ENCODE measurements at regions not wholly inside any gene's neighbourhood (a gene's known extent, or its start where the extent isn't known, plus 50 kb on each side); places are given as distances from the start of the nearest gene placed in this dataset.

GRCh38 chr1:98078596-98078995 lies 157.8 kb upstream of the DPYD start:
- Histone ChIP-seq H3K36me3 (ENCODE audit: control insufficient read depth, insufficient read depth, low read length) (no peaks in the 10 kb centered on the region), H3K4me3 (replicated peaks; ENCODE audit: low read depth, low read length) (no peak overlapping the region), H3K27me3 (replicated peaks; ENCODE audit: control insufficient read depth, insufficient read depth, low read length) (no peaks in the 10 kb centered on the region)
- no peak for TF ChIP-seq CTCF (IDR thresholded peaks at IDR 0.05; ENCODE audit: insufficient read depth, low read length, poor library complexity, severe bottlenecking)
- DNase-seq (ENCODE audit: extremely low read depth, insufficient read length), result no peak

DNA sequence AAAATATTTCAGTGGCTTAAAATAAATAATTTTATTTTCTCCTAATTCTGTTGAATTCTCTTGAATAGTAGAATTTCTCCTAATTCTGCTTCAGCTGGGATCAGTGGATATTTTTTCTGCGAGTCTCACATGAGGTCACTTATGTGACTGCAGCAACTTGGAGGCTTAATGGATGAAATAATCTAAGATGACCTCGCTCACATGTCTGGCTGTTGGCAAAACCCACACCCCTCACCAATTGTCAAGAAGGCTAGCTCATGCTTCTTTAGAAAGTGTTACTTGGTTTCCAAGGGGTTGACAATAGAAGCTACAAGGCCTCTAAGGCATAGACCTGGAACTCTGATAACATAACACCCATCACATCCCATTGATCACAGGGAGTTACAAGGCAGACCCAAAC lies 156.9 kb upstream of the DPYD start:
- Histone ChIP-seq H3K4me3 (replicated peaks; ENCODE audit: low read depth, low read length) (no peak overlapping the region), H3K27me3 (replicated peaks; ENCODE audit: control insufficient read depth, insufficient read depth, low read length) (no peaks in the 10 kb centered on the region), H3K36me3 (ENCODE audit: control insufficient read depth, insufficient read depth, low read length) (no peaks in the 10 kb centered on the region)
- no peak for TF ChIP-seq CTCF (IDR thresholded peaks at IDR 0.05; ENCODE audit: insufficient read depth, low read length, poor library complexity, severe bottlenecking)
- no peak for DNase-seq (ENCODE audit: extremely low read depth, insufficient read length)

- DNase-seq (ENCODE audit: extremely low read depth, insufficient read length), result no peak
- TF ChIP-seq CTCF (IDR thresholded peaks at IDR 0.05; ENCODE audit: insufficient read depth, low read length, poor library complexity, severe bottlenecking), result no peak
- H3K4me3 ChIP-seq (replicated peaks; ENCODE audit: low read depth, low read length), result no peak overlapping the region
- H3K27me3 ChIP-seq (replicated peaks; ENCODE audit: control insufficient read depth, insufficient read depth, low read length), result no peaks in the 10 kb centered on the region
- H3K36me3 ChIP-seq (ENCODE audit: control insufficient read depth, insufficient read depth, low read length), result no peaks in the 10 kb centered on the region
Measured at GRCh38 chr1:98075626-98076025, 154.8 kb upstream of the DPYD start.

- no peaks in the 10 kb centered on the region for H3K36me3 ChIP-seq (ENCODE audit: control insufficient read depth, insufficient read depth, low read length)
- no peak for DNase-seq (ENCODE audit: extremely low read depth, insufficient read length)
- H3K27me3 ChIP-seq (replicated peaks; ENCODE audit: control insufficient read depth, insufficient read depth, low read length), result no peaks in the 10 kb centered on the region
- no peak overlapping the region for H3K4me3 ChIP-seq (replicated peaks; ENCODE audit: low read depth, low read length)
- no peak for TF ChIP-seq CTCF (IDR thresholded peaks at IDR 0.05; ENCODE audit: insufficient read depth, low read length, poor library complexity, severe bottlenecking)
Measured at GRCh38 chr1:98073823-98074222, 153.0 kb upstream of the DPYD start.

GRCh38 chr1:98073106-98073505 lies 152.3 kb upstream of the DPYD start:
- no peak for DNase-seq (ENCODE audit: extremely low read depth, insufficient read length)
- Histone ChIP-seq H3K36me3 (ENCODE audit: control insufficient read depth, insufficient read depth, low read length) (no peaks in the 10 kb centered on the region), H3K4me3 (replicated peaks; ENCODE audit: low read depth, low read length) (no peak overlapping the region), H3K27me3 (replicated peaks; ENCODE audit: control insufficient read depth, insufficient read depth, low read length) (no peaks in the 10 kb centered on the region)
- no peak for TF ChIP-seq CTCF (IDR thresholded peaks at IDR 0.05; ENCODE audit: insufficient read depth, low read length, poor library complexity, severe bottlenecking)

GRCh38 chr1:98072047-98072446 lies 151.2 kb upstream of the DPYD start:
- no peak overlapping the region for H3K4me3 ChIP-seq (replicated peaks; ENCODE audit: low read depth, low read length)
- TF ChIP-seq CTCF (IDR thresholded peaks at IDR 0.05; ENCODE audit: insufficient read depth, low read length, poor library complexity, severe bottlenecking), result no peak
- H3K27me3 ChIP-seq (replicated peaks; ENCODE audit: control insufficient read depth, insufficient read depth, low read length), result no peaks in the 10 kb centered on the region
- no peaks in the 10 kb centered on the region for H3K36me3 ChIP-seq (ENCODE audit: control insufficient read depth, insufficient read depth, low read length)
- DNase-seq (ENCODE audit: extremely low read depth, insufficient read length), result no peak
